ENCODE measurements at regions not wholly inside any gene's neighbourhood (a gene's known extent, or its start where the extent isn't known, plus 50 kb on each side); places are given as distances from the start of the nearest gene placed in this dataset.

- TF ChIP-seq HMG20A (CRISPR knock-in tag; IDR thresholded peaks at IDR 0.05; ENCODE audit: borderline replicate concordance) (peak; percentile 88; the same call in 1 of the 2 replicates), HOXA5 (CRISPR knock-in tag; IDR thresholded peaks at IDR 0.05) (no peak), NR2F6 (IDR thresholded peaks at IDR 0.05) (peak; percentile 96), NR2F6 (CRISPR knock-in tag; IDR thresholded peaks at IDR 0.05) (peak; percentile 93), RXRB (CRISPR knock-in tag; IDR thresholded peaks at IDR 0.05; ENCODE audit: borderline replicate concordance) (peak; percentile 90), MAFF (IDR thresholded peaks at IDR 0.05; ENCODE audit: low read depth, low read length) (no peak), CREM (IDR thresholded peaks at IDR 0.05) (peak; percentile 71), CREM (CRISPR knock-in tag; IDR thresholded peaks at IDR 0.05) (no peak), ARID5B (CRISPR knock-in tag; IDR thresholded peaks at IDR 0.05) (peak; percentile 97), HMGXB3 (CRISPR knock-in tag; IDR thresholded peaks at IDR 0.05; ENCODE audit: borderline replicate concordance) (peak; percentile 57; the same call in 1 of the 2 replicates), ZNF3 (CRISPR knock-in tag; IDR thresholded peaks at IDR 0.05) (no peak), HOMEZ (CRISPR knock-in tag; IDR thresholded peaks at IDR 0.05; ENCODE audit: low read depth) (peak; percentile 60; the same call in 1 of the 2 replicates)
- TF ChIP-seq, protein P1, sequence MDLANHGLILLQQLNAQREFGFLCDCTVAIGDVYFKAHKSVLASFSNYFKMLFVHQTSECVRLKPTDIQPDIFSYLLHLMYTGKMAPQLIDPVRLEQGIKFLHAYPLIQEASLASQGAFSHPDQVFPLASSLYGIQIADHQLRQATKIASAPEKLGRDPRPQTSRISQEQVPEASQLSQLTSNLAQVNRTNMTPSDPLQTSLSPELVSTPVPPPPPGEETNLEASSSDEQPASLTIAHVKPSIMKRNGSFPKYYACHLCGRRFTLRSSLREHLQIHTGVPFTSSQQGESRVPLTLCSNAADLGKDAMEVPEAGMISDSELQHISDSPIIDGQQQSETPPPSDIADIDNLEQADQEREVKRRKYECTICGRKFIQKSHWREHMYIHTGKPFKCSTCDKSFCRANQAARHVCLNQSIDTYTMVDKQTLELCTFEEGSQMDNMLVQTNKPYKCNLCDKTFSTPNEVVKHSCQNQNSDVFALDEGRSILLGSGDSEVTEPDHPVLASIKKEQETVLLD (CRISPR knock-in tag; IDR thresholded peaks at IDR 0.05; ENCODE audit: low read depth) = no peak
- TF ChIP-seq, protein P2, sequence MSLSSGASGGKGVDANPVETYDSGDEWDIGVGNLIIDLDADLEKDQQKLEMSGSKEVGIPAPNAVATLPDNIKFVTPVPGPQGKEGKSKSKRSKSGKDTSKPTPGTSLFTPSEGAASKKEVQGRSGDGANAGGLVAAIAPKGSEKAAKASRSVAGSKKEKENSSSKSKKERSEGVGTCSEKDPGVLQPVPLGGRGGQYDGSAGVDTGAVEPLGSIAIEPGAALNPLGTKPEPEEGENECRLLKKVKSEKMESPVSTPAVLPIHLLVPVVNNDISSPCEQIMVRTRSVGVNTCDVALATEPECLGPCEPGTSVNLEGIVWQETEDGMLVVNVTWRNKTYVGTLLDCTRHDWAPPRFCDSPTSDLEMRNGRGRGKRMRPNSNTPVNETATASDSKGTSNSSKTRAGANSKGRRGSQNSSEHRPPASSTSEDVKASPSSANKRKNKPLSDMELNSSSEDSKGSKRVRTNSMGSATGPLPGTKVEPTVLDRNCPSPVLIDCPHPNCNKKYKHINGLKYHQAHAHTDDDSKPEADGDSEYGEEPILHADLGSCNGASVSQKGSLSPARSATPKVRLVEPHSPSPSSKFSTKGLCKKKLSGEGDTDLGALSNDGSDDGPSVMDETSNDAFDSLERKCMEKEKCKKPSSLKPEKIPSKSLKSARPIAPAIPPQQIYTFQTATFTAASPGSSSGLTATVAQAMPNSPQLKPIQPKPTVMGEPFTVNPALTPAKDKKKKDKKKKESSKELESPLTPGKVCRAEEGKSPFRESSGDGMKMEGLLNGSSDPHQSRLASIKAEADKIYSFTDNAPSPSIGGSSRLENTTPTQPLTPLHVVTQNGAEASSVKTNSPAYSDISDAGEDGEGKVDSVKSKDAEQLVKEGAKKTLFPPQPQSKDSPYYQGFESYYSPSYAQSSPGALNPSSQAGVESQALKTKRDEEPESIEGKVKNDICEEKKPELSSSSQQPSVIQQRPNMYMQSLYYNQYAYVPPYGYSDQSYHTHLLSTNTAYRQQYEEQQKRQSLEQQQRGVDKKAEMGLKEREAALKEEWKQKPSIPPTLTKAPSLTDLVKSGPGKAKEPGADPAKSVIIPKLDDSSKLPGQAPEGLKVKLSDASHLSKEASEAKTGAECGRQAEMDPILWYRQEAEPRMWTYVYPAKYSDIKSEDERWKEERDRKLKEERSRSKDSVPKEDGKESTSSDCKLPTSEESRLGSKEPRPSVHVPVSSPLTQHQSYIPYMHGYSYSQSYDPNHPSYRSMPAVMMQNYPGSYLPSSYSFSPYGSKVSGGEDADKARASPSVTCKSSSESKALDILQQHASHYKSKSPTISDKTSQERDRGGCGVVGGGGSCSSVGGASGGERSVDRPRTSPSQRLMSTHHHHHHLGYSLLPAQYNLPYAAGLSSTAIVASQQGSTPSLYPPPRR (CRISPR knock-in tag; IDR thresholded peaks at IDR 0.05; ENCODE audit: borderline replicate concordance) = peak; percentile 72; the same call in 1 of the 2 replicates
Measured at GRCh38 chr12:75708802-75709201, 197.4 kb upstream of the KRR1 start (continued).
